Left forelimb (tissue), 1 donor: ENCODE measurements at regions not wholly inside any gene's neighbourhood (a gene's known extent, or its start where the extent isn't known, plus 50 kb on each side); places are given as distances from the start of the nearest gene placed in this dataset.
A peak's percentile ranks its signal among the peaks of the same experiment; 100 is the strongest.
"Not testable (repeated sequence)": the region's sequence is repeated elsewhere in the genome, so short reads cannot be mapped to it uniquely, and the experiment has no call there.

ENCODE experiments used
- DNase-seq: peaks from one replicate; pipeline ENCODE4 v3.0.0-alpha.2; 2018; ENCODE audit warnings: low spot score

DNA sequence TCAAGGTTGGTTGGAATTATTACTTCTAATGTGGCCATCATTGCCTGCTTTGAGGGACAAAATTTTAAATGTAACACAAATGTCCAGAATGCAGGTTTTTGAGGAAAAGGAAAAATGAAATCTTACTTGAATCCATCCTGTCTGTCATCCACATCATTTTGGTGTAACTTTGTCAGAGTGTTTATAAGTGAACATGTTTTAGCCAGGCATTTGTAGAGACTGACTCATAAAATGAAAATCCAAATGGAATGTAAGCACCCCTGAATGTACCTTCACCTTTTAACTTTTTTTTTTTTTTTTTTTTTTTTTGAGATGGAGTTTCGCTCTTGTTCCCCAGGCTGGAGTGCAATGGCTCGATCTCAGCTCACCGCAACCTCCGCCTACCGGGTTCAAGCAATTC is 141.8 kb upstream of the BNIP2 start:
- no peak for DNase-seq

DNA sequence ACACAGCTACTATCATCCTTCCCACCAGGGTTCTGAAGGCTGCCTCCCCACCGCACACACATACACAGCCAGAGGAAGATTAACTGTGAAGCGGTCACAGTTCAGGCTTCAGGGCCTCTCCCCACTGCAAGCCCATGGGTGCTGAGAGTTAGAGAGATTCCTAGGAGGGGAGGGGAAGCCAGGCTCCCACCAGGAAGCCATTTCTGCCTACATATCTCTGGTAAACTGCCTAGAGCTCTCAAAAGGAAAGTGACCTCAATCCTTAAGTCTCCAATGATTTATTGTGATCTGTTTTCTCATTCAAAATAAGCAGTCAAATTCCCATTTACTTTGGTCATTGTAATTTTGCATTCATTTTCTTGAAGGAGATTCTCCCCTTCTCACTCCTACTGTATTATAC is 141.0 kb upstream of the BNIP2 start:
- no peak for DNase-seq

DNA sequence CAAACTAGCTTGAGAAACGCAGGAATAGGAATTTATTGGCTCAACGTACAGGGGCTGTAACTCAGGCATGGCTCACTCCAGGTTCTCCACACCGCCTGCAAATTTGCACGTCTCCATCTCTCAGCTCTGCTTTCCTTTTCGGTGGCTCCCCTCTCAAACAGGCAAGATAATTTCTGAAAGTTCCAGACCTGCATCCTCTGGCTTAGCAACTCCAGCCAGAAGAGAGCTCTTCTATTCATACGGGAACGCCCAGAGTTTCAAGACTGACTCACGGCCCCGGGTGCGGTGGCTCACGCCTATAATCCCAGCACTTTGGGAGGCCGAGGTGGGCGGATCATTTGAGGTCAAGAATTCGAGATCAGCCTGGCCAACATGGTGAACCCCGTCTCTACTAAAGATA is 139.7 kb upstream of the BNIP2 start:
- no peak for DNase-seq

DNA sequence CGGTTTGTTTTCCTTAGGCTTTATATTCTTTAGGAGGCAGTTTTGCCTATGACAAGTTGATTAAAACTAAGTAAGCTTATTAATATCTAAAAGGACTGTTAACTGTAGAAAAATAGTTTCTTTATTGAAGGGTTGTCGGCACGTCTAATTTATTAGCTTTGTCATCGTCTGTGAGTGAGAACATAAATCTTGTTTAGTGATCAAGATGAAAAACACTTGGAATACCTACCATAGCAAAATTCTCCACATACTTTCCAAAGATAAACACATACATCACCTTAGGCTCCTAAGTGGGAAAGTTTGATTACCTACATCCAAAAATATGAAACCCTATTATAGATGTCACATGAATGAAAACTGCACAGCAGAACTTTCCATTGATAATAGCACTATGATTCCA is 139.1 kb upstream of the BNIP2 start:
- DNase-seq: no peak

DNA sequence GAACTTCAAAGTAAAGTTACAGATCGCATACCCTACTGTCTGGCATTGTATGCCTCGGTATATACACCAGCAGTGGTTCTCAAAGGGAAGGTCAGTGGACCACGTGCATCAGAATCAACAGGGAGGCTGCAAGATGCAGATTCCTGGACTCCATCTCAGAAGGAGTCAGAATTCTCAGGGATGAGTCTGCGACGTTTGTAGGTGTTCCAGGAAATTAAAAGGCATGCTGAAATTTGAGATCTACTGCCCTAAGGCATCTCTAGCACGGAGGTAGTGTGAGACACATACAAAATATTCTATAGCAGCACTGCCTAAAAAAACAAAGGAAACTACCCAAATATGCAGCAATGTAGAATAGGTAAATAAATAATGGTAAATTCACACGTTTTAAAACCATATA is 136.8 kb upstream of the BNIP2 start:
- DNase-seq: no peak

DNA sequence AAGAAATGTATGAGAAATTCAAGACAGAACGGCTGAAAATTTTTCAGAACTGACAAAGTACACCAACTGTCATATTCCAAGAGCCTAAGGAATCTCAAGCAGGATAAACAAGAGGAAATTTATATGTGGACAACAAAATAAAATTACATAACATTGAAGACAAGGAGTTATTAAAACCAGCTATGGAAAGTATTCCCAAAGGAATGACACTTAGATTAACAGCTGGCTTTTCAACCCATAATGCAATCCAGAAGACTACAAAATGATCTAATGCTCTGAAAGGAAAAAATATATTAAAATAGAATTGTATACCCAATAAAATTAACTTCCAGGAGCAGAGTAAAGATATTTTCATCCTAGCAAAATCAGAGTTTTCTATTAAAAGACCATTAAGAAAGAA is 132.2 kb upstream of the BNIP2 start:
- DNase-seq: no peak

DNA sequence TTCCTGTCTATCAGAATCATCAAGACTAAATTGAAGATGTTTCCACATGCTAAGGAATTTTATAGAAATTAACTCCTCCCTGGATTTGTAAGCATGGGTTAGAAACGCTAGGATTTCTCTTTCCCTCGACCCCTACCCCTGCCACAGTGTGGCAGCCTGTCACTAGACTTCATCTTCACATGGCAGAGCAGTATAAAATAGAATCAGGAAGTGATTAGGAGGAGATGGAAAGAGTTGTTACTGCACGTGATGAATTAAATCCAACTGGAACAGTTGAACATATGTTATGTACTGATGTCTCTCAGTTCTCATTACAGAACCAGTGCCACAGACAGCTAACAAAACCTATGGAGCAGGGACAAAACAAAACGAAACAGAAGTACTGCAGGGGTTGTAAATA is 130.0 kb upstream of the BNIP2 start:
- no peak for DNase-seq

DNA sequence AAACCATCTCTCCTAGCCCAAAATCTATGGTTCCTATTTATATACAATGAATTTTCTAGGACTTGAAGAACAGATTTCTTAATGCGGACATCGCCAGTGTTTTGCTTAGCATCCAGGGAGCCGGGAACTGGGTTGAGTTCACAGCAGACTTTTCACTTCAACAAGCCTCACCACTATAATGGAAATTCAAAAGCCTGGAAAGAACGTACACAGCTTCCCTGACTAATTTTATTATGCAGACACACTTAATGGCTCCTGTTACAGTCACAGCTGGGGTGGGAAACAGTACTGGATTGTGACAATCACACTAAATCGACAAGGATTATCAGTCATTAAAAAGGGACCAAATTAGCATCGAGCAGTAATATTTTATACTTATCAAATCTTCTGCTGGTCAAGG is 129.2 kb upstream of the BNIP2 start:
- DNase-seq: no peak

DNA sequence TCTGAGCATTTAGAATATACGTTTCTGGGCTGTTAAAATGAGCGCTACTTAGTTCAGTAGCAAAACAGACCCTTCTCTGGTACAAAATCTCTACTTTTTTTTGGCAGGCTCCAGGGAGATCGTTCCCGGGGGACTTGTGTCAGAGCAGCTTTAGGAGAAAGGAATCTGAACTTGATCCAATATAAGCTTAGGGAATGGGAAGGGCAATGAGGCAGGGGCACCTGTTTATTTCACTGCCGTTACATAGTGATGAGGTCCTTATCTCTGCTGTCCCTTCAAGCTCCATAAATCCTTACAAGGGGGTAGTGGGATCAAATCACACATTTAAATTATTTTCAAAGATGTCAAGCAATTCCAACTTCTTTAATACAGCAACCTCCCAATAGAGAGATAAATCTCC is 128.7 kb upstream of the BNIP2 start:
- no peak for DNase-seq

DNA sequence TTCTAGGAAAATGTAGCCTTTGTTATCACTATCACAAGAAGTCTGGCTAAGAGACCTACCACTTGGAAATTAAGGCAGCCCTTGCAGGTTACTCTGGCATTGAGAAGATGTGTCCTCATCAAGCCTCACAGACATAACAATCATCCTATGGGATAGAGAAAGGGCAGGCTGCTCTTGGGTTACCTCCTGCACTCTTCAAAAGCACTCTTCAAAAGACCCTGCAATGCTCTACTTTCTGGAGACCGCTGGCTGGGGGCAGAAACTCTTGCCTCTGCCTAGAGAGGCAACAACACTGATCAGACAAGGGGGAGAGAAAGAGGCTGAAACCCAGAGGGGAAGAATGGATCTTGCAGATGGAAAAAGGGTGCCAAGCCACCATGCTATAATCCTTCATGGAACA is 127.9 kb upstream of the BNIP2 start:
- no peak for DNase-seq

DNA sequence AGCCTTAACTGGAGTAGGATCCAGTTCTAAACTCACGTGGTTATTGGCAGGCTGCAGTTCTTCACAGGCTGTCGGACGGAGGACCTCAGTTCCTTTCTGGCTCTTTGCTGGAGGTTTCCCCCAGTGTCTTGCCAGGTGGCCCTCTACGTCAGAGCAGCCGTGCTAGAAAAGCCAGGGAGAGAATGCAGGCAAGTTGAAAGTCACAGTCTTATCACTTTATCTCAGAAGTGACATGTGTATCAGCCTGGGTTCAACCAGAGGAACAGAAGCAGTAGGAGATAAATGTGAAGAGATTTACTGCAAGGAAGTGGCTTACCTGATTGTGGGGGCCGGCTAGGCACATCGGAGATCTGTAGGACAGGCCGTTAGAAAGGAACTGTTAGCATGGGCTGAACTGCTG is 125.3 kb upstream of the BNIP2 start:
- DNase-seq: no peak

DNA sequence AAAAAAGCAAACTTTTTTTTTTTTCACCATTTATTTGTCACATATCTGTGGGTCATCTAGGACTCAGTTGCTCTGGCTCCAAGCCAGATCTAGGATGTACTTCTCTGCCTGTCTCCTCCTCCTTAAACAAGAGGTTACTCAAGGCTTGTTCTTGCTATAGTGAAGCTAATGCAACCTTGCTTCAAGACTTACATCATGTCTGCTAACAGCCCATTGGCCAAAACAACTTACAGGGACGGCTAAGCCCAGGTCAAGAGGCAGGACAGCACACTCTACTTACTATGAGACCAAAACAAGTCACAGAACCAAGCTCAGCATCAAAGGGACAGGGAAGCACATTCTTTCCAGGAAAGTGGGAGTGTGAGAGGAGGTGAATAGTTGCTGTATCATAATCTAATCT is 123.8 kb upstream of the BNIP2 start:
- DNase-seq: no peak

DNA sequence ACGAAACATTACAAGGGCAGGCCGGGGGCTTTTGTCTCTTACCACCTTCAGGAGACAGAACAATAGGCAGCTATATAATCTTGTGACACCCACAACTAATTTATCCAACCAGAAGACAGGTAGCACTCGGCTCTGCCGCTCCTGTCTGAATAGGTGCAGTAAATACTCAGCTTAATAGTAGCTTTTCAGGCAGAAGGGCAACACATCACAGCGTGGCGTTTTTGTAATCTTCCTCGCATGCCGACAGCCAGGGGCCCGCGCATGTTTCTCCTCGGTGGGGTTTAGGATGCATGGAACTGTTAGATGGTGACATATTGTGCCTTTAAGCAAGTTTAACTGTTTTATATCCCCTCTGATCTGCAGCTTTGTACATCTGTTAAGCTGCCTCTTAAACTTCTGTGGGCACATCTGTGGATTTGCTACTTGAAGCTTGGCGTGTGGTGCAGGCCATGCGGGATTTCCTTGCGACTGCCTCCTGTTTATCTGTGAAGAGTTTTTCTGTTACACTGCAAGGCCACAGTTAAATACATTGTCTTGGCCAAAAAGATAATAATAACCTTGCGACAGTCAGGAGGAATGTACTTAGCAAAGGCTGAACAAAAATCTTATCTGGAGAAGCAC is 123.2 kb upstream of the BNIP2 start:
- no peak for DNase-seq

DNA sequence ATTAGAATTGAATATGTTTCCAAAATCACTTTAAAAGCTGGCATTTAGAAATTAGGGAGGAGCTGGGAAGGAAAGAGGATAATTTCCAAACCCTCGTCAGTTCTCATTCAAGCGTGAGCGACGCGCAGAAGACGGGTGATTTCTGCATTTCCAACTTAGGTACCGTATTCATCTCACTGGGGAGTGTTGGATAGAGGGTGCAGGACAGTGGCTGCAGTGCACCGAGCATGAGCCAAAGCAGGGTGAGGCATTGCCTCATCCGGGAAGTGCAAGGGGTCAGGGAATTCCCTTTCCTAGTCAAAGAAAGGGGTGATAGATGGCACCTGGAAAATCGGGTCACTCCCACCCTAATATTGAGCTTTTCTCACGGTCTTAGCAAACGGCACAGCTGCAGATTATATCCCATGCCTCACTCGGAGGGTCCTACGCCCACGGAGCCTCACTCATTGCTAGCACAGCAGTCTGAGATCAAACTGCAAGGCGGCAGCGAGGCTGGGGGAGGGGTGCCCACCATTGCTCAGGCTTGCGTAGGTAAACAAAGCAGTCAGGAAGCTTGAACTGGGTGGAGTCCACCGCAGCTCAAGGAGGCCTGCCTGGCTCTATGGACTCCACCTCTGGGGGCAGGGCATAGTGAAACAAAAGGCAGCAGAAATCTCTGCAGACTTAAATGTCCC is 114.3 kb upstream of the BNIP2 start:
- DNase-seq: not testable (repeated sequence)

DNA sequence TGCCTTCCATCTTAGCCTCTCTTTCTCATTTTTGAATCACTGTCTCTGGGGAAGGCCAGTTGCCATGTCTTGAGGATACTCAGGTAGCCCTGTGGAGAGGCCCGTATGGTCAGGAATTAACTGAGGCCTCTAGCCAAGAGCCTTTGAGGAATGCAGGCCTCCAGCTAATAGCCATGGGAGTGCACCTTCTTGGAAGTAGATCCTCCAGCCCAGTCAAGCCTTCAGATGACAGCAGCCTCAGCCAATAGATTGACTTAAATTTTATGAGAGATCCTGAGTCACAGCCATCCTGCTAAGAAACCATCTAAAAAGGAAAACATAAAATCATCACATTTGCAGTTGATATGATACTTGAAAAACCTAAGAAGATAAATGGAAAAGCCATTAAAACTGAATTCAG is 112.5 kb upstream of the BNIP2 start:
- DNase-seq: no peak

DNA sequence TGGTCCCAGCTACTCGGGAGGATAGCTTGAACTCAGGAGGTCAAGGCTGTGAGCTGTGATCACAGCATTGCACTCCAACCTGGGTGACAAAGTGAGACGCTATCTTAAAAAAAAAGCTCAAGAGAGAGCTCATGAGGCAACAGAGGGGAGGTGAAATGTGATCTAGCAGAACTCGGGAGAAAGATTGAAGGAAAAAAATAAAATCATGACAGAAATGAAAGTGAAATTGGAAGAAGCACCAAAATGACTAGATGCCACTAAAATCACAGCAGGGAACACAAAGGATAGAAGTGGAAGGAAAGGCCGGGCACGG is 109.4 kb upstream of the BNIP2 start:
- no peak for DNase-seq

DNA sequence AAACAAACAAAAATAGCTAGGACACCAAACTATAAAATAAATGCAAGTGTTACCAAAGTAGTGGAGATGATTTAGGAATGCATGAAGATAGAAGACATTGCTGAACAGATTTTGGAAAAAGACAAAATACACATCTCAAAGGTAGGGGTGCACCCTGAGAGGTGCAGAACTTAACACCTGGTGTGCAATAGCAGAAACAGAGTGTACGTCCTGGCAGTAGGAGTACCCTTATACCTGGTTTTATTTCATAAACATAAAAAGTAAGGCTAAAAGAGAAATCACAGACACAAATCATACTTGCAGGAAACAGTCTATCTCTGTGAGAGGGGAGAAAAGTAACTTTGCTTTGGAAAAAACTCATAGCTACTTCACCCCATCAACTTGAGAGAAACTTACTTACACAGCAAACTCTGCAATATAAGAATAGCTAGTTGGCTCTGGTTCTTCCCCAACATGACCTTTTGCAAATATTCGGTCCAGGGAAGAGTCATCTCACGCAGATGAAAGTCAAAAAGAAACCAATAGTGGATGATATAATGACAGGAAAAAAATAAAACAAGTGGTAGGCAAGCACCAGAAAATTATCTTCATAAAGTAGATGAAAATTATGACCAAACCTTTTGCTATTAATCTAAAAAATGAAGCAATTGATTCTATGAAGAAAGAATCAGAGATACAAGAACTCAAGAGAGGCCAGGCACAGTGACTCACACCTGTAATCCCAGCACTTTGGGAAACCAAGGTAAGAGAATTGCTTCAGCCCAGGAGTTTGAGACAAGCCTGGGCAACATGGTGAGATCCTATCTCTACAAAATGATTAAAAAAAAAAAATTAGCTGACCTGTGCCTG is 108.9 kb upstream of the BNIP2 start:
- DNase-seq: no peak

DNA sequence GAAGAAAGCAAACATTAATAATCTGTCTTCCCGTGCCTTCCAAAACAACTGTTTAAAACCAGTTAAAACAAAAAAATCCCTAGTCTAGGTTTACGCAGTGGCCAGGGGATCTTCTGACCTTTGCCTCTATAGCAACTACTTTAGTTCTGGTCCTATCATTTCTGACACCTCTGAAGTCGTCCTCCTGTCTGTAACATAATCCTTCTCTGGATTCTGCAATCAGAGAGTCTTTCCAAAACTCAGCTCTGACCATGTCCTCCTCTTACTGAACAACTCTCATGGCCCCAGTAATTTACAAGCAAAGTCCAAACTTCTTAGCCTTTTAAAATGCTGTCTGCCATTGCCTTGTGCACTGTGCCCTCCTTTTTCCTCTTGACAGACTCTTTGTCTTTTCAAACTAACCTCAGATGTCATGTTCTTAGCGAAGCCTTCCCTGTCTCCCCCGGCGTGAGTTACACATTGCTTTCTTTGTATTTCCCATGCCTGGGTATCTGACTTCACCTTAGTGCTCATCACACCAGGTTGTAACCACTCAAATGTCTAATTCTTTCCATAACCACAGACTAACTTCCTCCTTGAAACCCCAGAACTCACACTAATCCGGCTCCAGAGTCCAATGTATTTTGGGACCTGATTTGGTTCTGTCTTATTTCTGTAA is 105.2 kb upstream of the BNIP2 start:
- DNase-seq: no peak

DNA sequence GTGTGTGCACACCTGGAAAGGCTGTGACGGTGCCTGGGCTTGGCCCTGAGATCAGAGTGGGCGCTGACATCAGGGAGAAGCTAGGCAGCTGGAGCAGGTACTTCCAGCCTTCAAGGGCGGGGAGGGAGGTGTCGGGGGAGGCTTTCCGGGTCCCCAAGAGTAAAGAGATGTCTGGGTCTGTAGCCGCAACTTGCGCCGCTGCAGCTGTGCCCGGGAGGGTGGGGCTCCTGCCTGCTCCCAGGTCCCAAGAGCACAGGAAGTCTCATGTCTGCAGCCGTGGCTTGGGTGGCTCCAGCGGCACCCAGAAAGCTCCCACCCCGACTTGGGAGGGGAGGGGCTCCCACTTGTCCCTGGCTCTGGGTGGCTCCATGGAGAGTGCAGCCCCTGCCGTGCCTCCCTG is 103.2 kb upstream of the BNIP2 start:
- no peak for DNase-seq

DNA sequence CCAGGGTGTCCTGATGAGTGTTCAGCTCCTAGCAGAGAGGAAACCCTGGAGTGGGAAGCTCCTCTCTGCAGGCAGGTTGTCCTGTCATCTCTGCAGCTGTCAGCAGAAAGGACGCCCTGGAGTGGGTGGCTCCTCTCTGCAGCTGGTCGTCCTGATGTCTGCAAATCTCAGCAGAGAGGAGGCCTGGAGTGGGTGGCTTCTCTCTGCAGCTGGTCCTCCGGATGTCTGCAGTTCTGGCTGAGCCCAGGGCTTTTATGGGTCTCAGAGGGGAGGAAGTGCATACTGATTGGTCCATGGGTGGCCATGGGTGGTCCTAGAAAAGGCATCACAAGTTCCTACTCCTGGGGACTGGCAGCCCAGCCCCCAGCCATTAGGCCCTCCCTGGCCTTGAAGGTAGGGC is 102.6 kb upstream of the BNIP2 start:
- peak; percentile 64 for DNase-seq

DNA sequence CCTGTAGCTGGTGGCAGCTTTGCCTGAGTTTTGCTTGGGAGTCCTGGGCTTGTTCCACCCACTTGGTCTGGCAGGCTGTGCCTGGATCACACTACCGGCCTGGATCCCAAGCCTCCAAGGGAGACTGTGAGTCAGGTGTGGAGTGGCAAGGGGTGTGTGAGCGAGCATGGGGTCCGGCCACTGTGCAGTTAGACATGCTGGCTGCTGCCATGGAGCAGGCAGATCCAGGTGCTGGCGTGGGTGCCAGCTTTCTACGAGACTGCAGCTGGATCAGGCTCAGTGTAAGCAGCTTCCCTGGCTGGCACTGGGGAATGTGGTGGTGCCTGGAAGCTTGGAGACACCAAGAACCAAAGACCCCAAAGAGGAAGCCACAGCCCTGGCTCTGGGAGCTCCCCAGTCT is 102.0 kb upstream of the BNIP2 start:
- no peak for DNase-seq

DNA sequence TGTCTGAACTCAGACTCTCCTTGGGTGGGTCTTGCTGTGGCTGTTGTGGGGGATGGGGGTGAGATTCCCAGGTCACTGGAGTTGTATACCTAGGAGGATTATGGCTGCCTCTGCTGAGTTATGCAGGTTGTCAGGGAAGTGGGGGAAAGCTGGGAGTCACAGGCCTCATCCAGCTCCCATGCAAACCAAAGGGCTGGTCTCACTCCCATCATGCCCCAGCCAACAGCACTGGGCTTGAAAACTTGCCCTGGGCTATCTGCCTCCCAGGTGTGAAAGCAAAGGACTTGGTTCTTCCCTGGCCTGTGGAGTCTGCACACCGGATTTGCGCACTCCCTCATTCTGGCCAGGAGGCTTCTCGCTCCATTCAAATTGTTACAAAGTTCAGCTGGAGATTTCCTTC is 97.3 kb upstream of the BNIP2 start:
- DNase-seq: not testable (repeated sequence)

DNA sequence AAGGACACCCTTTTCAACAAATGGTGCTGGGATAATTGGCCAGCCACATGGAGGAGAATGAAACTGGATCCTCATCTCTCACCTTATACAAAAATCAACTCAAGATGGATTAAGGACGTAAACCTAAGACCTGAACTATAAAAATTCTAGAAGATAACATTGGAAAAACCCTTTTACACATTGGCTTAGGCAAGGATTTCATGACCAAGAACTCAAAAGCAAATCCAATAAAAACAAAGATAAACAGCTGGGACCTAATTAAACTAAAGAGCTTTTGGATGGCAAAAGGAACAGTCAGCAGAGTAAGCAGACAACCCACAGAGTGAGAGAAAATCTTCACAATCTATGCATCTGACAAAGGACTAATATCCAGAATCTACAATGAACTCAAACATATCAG is 96.9 kb upstream of the BNIP2 start:
- not testable (repeated sequence) for DNase-seq
